GM20000 (cell line): ENCODE measurements at regions not wholly inside any gene's neighbourhood (a gene's known extent, or its start where the extent isn't known, plus 50 kb on each side); places are given as distances from the start of the nearest gene placed in this dataset.
"Not testable (repeated sequence)": the region's sequence is repeated elsewhere in the genome, so short reads cannot be mapped to it uniquely, and the experiment has no call there.

ENCODE experiments used
- DNase-seq: peaks from one replicate; pipeline ENCODE4 v3.0.0; 2012; ENCODE audit warnings: low spot score
- TF ChIP-seq, protein P1 (sequence below): IDR thresholded peaks from 2 replicates; pipeline ENCODE4 v1.5.1; 2012; ENCODE audit warnings: mild to moderate bottlenecking, control low read depth; ENCODE audit errors: extremely low read depth, missing control alignments

DNA sequence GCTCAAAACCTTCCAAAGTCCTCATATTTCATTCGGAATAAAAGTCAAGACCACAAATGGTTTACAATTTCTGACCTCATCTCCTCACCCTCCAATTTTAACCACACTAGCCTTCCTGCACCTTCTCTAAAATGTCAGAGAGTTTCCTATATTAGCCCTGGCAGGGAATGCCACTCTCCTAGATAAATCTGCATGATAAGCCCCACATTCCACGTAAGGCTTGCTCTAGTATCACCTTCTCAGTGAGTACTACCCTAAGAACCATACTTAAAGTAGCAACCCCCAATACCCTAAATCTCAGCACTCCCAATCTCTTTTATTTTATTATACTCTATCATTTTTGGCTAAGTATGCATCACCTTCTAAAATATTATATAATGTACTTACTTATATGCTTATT lies 100.5 kb upstream of the SLITRK5 start:
- DNase-seq = no peak
- TF ChIP-seq, protein P1, sequence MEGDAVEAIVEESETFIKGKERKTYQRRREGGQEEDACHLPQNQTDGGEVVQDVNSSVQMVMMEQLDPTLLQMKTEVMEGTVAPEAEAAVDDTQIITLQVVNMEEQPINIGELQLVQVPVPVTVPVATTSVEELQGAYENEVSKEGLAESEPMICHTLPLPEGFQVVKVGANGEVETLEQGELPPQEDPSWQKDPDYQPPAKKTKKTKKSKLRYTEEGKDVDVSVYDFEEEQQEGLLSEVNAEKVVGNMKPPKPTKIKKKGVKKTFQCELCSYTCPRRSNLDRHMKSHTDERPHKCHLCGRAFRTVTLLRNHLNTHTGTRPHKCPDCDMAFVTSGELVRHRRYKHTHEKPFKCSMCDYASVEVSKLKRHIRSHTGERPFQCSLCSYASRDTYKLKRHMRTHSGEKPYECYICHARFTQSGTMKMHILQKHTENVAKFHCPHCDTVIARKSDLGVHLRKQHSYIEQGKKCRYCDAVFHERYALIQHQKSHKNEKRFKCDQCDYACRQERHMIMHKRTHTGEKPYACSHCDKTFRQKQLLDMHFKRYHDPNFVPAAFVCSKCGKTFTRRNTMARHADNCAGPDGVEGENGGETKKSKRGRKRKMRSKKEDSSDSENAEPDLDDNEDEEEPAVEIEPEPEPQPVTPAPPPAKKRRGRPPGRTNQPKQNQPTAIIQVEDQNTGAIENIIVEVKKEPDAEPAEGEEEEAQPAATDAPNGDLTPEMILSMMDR = no peak

DNA sequence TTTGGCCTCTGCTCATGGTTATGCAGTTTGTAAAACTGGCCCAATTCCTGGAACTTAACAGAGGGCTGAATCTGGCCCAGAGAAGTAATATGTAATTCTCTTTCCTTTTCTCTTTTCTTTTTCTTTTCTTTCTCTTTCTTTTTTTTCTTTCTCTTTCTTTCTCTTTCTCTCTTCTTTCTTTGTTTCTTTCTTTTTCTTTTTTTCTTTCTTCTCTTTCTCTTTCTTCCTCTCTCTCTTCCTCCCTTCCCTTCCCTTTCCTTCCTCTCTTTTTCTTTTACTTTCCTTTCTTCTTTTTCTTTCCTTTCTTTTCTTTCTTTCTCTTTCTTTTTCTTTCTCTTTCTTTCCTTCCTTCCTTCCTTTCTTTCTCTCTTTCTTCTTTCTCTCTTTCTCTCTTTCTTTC lies 88.8 kb upstream of the SLITRK5 start:
- DNase-seq = no peak
- TF ChIP-seq, protein P1 = no peak

DNA sequence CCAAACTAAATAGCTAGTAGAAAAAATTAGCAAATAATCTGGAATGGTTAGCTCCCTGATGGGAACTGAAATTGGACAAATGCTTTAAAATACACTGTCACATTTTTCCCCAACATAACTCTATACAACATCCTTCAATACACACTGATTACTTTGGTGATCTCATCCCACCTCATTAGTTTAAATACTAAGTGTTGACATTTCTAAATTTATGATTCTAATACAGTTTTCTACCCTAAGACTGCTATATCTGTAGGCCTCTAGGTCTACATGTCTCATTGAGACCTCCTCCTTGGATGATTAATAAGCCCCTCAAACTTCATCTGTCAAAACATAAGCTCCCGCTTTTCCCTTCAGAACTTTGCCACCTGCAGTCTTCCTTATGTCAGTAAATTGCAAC lies 80.7 kb upstream of the SLITRK5 start:
- TF ChIP-seq, protein P1 = no peak
- no peak for DNase-seq

DNA sequence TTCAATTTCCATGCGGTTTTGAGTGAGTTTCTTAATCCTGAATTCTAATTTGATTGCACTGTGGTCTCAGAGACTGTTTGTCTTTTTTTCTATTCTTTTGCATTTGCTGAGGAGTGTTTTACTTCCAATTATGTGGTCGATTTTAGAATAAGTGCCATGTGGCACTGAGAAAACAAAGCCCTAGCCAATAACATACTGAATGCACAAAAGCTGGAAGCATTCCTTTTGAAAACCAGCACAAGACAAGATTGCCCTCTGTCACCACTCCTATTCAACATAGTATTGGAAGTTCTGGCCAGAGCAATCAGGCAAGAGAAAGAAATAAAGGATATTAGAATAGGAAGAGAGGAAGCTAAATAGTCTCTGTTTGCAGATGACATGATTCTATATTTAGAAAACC lies 66.7 kb upstream of the SLITRK5 start:
- not testable (repeated sequence) for DNase-seq

DNA sequence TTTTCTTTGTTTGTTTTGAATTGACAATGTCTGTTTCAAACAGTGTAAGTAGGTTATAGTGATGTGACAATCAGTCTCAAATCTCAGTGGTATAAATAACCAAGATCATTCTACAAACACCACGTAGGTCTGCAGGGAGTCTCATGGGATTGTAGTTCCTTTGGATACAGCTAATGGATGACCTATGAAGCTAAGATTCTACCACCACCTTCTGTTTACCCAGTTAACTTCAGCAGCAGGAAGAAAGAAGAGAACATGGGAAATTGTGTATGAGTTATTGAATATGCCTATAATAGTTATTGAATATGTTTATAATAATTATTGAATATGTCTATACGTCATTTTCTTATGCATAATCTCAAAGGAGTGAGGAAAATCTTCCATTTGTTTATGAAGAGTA lies 63.9 kb upstream of the SLITRK5 start:
- TF ChIP-seq, protein P1 = no peak
- DNase-seq = no peak

DNA sequence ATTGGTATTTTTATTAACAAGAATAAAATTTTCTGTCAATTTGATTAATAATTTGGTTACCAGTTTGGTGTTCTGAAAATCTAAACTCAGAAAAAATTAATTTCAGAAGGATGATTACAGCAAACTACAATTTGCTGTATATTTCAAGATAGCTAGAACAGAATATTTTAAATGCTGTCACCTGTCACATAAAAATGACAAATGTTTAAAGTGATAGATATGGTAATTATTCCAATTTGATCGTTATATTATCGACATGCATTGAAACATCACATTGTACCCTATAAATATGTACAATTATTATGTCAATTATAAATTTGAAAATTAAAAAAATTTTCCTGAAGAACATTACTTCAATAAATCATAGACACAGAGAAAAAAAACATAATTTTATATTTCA lies 56.9 kb upstream of the SLITRK5 start:
- TF ChIP-seq, protein P1 = no peak
- no peak for DNase-seq
